ENCODE measurements at regions not wholly inside any gene's neighbourhood (a gene's known extent, or its start where the extent isn't known, plus 50 kb on each side); places are given as distances from the start of the nearest gene placed in this dataset.

GRCh38 chr5:58240322-58240721, 219.6 kb downstream of the PLK2 start:
- TF ChIP-seq, protein P1, sequence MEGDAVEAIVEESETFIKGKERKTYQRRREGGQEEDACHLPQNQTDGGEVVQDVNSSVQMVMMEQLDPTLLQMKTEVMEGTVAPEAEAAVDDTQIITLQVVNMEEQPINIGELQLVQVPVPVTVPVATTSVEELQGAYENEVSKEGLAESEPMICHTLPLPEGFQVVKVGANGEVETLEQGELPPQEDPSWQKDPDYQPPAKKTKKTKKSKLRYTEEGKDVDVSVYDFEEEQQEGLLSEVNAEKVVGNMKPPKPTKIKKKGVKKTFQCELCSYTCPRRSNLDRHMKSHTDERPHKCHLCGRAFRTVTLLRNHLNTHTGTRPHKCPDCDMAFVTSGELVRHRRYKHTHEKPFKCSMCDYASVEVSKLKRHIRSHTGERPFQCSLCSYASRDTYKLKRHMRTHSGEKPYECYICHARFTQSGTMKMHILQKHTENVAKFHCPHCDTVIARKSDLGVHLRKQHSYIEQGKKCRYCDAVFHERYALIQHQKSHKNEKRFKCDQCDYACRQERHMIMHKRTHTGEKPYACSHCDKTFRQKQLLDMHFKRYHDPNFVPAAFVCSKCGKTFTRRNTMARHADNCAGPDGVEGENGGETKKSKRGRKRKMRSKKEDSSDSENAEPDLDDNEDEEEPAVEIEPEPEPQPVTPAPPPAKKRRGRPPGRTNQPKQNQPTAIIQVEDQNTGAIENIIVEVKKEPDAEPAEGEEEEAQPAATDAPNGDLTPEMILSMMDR (IDR thresholded peaks at IDR 0.05) = no peak
- TF ChIP-seq EZH2 (IDR thresholded peaks at IDR 0.05; ENCODE audit: borderline replicate concordance, insufficient read depth, low read depth, low read length, poor library complexity, severe bottlenecking) = no peak
